GM21390 (cell line): ENCODE measurements at regions not wholly inside any gene's neighbourhood (a gene's known extent, or its start where the extent isn't known, plus 50 kb on each side); places are given as distances from the start of the nearest gene placed in this dataset.

Experiments used
- ATAC-seq: cut with Tn5 transposase; IDR thresholded peaks from one replicate; pipeline ENCODE4 v1.9.1; 2021; ENCODE audit not compliant: unreplicated experiment

- no peak for ATAC-seq
These were observed 431.2 kb downstream of the FOXO1 start for GRCh38 chr13:40235160-40235796.

DNA sequence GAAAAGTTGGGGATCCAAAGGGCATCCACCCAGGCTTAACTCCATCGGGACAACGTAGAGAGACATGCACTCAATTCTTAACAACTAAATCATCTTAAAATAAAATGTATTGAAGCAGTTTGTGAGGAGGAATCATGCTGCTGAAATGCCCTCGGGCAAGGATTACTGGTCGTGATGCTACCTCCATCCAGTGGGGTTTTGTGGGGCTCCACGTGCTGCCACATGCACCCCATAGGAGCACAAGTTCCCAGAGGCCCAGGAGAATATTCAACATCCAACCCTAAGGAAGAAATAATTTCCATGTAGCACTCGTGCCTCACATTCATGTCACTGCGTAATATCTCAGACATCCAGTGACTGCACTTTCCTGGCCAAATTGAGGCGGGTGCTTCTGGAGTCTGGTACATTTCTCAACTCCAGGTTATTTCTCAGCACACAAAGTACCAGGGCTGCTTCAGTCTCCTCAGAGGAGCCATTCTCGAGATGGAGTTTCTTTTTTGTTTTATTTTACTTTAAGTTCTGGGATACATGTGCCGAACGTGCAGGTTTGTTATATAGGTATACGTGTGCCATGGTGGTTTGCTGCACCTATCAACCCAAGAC is 429.8 kb downstream of the FOXO1 start:
- ATAC-seq: no peak

DNA sequence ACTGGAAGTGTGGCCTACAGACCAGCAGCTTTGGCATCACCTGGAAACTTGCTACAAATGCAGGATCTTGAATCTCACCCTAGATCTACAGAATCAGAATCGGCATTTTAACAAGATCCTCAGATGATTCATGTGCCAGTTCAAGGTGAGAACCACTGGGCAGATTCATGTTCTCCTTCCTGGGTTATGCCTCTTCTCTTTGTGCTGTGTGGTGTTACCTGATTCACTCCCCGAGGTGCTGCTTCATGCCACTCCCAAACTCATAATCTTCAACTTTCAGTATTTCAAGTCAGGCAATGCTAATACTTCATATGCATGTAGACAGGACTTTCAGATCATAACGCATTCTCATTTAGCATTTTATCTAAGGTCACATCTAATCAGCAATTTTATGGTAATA is 427.7 kb downstream of the FOXO1 start:
- ATAC-seq: no peak

DNA sequence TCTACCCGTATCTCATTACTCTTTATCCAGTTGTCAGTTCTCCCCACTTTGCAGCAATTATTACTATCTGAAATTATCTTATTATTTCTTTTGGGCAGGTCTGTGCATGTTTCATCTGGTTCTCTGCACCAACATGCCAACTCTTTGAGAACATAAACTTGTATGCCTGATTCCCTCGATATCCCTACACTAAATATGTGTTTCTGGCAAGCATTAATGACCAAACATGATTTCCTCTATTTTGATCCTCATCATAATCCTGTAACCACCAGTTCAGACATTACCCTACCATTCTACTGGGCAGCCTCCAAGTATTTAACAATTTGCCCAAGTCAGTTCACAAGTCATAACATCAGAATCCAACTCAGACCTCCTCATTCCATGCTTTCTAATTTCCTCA is 426.1 kb downstream of the FOXO1 start:
- ATAC-seq: no peak

GRCh38 chr13:40241125-40241798 is 425.2 kb downstream of the FOXO1 start:
- ATAC-seq: no peak

- ATAC-seq: no peak
These were observed 423.4 kb downstream of the FOXO1 start for GRCh38 chr13:40243047-40243446.

- ATAC-seq: no peak
These were observed 422.5 kb downstream of the FOXO1 start for GRCh38 chr13:40243982-40244381.

DNA sequence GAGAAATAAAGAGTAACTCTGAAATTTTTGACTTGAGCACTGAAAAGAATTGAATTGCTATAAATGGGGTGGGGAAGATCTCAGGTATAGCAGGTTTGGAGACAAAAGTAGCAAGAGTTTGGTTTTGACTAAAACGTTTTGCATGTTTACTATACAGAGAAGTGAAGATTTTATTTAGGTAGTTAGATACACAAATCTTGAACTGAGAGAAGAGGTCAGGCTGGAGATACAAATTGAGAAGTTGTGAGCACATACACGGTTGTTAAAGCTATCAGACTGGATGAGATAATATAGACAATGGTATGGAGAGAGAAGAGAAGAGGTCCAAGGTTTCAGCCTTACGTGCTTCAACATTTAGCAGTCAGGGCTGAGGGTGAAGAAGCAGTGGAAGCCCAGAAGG is 420.9 kb downstream of the FOXO1 start:
- no peak for ATAC-seq

DNA sequence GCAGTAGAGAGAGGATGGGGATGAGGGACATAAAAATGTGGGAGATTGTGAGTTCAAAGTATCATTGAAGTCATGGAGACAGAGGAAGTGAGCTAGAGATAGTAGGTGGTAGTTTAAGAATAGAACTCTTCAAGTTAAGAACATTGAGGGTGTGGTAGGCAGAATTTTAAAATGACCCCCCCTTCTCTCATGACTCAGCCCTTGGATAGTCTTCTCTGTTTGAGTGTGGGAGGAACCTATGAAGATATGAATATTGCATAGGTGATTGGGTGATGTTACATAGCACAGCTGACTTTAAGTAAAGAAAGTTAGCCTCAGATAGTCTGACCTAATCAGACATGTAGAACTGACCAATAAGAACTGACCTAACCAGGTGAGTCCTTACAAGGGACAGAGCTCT is 418.6 kb downstream of the FOXO1 start:
- no peak for ATAC-seq

- no peak for ATAC-seq
These were observed 415.0 kb downstream of the FOXO1 start for GRCh38 chr13:40251343-40252032.

DNA sequence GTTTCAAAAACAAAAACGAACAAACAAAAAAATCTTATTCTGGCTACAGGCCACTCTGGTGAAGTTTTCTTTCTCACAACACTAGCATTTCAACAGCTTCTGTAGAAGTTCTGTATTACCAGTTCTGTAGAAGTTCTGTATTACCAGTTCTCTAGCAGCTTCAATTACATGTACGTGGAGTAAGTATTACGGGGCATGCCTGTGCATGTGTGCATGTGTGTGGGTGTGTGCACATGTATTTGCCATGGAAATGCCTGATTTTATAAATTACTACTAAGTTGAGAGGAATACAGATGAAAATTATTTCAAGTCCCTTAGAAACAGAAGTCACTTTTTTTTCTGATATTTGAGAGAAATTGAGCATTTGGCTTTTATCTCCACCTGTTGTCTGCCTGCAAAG is 414.2 kb downstream of the FOXO1 start:
- ATAC-seq: no peak

DNA sequence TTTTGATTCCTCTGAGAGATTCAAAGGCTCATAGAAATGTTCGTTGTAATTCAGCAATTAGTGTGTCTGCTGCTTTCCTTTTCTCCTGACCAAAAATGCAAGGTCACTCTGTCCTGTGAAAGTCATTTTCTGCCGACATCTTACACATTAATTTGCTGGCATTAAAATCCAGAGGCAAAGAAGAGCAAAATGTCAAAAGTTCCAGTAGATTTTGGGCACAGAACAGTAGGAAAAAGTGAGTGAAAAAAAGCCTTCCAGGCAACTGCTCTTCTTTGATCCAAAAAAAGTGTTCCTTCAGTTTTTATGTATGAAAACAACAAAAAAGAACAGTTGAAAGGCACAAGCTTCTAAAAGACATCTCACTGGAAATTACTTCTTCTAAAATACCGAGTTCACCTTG is 413.8 kb downstream of the FOXO1 start:
- ATAC-seq: no peak

- no peak for ATAC-seq
These were observed 412.0 kb downstream of the FOXO1 start for GRCh38 chr13:40254394-40254793.

DNA sequence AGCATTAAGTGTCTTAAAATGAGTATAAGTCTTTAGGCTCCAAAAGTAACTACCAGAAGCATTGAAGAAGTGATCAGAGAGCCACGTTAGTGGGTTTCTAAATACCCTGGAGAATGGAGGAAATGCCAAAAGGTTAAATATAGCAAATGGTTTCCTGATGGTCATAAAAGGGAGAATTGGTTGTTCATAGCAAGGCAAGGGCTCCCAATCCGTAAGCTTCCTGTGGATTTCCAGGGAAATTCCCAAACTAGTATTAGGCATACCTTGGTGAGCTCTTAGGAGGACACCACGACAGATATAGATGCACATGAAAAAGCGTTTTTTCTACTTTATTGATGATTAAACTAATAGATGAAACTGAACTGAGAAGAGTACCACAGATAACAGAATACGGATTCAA is 410.9 kb downstream of the FOXO1 start:
- ATAC-seq: no peak

DNA sequence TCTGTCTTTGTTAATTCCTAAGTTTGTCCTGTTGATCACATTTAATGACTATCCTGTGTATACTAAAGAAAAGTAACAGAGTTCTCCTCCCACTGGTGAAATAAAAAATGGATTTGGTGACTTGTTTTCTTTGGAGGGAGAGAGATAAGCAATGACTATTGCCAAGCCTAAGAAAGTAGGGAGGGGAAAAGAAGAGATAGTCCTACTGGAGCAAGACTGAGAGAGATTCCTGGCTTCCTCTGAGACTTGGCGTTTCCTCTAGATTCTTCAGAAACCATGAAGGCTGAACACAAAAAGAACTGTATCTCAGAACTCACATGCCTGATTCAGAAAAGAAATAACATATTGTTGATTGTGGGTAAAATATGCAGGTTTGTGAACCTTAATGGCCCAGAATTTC is 406.5 kb downstream of the FOXO1 start:
- ATAC-seq: no peak

- no peak for ATAC-seq
These were observed 405.1 kb downstream of the FOXO1 start for GRCh38 chr13:40261336-40261735.

- no peak for ATAC-seq
These were observed 404.5 kb downstream of the FOXO1 start for GRCh38 chr13:40261947-40262346.

DNA sequence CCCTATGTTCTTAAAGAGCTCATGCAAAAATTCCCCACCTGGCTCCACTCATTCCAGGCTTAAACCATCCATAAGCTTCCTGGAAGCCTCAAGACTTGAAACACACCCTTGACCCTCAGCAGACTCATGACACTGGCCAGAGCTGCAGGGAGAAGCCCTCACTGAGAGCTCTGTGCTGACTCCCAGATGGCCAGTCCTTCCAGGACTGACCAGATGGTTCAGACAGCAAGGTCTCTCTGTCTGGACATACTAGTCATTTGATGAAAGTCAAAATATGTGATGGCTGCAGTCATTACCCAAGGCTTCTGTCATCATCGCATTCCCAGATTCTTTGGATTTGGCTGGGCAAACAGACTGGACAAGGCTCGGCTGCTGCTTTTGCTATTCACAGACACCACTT is 397.4 kb downstream of the FOXO1 start:
- no peak for ATAC-seq

- no peak for ATAC-seq
These were observed 395.7 kb downstream of the FOXO1 start for GRCh38 chr13:40270726-40271125.

DNA sequence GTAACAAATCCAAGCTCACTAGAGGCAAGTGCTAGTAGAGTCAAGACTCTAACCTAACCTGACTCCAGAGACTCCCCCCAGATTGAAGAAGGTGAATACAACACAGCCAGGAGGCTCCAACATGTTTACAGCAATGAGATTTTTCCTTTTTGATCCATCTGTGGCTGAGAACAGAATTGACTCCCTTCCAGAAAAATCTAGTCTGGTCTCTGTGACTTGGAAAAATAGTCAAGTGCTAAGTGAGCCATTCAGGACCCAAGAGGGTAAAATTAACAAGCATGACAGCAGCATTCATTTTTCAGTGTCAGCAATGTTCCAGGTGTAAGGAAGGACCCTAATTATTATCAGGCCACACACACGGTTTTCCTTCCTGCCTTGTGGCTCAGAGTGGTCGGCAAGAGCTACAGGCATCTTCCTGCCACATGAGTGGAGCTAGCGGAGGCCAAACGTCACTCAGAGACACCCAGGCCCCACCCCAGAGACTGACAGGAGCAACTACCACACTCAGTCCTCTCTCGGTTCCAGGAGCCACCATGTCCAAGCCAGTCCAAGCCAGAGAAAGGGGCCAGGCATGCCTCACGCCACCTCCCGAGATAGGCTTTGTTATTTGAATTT is 395.1 kb downstream of the FOXO1 start:
- ATAC-seq: no peak

DNA sequence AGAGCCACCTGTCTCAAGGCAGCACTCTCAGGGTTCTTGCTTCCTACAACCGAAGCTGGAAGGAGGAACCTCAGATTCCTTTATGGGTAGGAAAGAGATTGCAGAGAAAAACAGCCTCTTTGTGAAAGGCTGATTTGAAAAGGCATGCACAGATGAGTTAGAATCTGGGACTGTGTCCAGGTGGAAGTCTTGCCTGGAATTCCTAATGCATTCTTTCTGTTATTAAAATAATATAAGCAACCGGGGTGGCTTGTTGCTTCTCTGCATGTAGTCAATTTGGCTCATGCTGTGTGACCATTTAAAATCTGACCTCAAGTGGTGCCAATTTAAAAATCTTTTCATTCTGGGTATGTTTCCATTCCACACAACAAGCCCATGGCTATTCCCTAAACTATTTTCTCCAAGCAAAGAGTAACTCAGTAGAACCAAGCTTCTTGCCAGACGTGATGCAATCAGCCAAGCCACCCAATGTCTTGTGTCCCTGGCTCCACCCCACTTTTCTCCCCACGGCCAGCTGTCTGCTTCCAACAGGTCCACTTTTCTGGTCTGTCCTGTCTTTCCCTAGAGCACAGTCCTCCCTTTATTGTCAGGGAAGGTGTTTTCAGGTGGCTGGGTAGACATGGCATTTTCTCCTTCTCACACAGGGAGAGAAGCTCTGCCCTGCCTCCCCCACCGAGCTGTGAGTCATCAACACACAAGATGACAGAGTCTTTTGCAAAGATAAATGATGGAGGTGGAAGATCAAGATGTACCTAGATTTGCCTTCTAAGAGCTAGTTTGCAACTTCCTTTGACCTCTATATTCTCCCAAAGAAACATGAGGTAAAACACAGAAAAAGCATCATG is 394.3 kb downstream of the FOXO1 start:
- no peak for ATAC-seq
